Amniotic epithelial cell (primary cell): ENCODE measurements at regions not wholly inside any gene's neighbourhood (a gene's known extent, or its start where the extent isn't known, plus 50 kb on each side); places are given as distances from the start of the nearest gene placed in this dataset.
"Not testable (repeated sequence)": the region's sequence is repeated elsewhere in the genome, so short reads cannot be mapped to it uniquely, and the experiment has no call there.

Experiments used
- DNase-seq: peaks from one replicate; pipeline ENCODE4 v3.0.0-alpha.2; 2010; ENCODE audit warnings: low read depth

DNA sequence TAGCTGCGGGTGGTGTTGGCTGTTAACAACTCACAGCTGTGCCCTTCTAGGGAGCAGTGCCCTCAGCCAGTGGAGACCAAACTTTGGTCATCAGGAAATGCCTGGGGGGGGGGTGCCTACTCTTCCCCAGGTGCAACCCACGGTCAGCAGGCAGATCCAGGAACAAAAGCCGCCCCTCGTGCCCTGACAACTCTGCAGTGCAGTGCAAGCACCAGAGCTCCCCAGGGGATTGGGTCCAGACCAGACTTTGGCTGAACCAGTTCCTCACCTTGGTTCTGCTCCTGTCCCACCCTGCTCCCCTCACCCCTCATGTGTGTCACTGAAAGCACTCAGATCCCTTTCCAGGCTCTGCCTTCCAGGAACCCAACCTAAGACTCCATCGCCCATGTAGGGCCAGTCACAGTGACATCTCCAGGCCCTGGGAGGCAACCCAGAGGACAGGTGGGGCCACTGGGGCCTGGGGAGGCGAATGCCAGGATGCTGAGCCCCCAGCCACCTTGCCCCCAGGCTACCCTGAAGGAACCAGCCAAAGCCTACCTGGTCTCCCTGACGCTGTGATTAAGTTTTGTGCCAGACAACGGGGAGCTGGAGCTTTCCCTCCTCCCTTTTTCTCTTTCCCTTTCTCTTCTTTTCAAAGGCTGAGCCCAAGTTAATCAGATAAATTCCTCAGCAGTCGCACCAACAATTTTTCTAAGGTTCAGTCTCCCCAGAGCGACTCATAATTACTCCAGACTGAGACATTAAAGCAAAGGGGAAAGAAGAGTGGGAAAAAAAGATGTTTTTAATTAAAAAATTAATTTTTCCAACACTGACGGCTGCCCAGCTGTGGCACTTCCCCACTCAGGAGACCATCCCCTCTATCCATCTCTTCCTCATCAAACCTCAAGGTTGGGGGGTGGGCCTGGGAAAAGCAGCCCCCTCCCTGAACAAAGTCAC lies 207.5 kb upstream of the LINGO1 start:
- DNase-seq = no peak

DNA sequence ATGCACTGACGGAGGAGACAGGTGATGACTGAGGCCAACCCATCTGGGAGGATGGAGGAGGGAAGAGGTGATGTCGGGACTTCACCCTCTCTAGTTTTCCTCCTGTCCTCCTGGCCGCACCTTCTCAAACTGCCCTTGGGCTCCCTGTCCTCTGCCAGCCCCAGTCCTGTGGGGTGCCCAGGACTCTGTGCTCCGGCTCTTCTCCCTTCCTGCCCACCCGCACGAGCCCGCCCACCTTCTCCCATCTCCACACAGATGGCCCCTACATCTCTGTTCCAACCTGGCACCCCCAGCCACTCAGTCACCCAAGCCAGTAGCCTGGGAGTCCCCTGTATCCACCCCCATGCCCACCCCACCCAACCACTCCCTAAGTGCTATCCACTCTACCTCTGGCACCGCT lies 206.7 kb upstream of the LINGO1 start:
- DNase-seq = no peak

DNA sequence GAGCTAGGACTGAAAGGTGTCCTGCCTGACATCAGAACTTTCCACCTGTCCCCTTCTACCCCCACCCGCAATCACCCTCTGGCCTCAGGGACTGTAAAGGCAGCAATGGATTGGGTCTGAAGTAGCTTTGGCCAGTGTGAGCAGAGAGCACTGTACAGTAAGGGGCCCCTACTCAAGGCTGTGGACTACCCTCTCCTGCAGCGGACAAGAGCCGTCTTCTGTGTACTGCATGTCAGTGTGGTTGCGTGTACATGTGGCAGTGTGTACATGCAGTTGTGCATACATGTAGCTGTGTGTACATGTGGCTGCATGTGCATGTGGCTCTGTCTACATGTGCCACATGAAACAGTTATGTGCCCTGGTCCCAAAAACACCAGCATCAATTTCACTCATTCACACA lies 205.9 kb upstream of the LINGO1 start:
- DNase-seq = no peak

DNA sequence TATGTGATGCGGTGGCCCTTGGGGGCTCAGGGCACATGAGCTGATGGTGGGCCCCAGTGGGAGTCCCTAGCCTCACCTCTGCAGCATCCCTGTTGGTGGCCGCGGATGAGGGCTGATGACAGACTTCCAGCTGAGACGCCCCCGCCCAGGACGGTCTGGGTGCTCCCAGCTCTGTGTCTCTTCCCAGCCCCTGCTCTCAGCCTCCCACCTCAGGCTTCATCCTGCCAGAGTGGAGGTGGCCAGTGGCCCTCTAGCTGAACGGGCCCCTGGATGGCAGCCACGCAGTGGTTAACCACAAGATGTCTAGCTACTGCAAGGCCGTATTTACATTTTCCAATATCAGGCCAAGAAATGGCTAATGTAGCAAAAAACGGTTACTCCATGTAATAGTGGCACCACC lies 205.3 kb upstream of the LINGO1 start:
- DNase-seq = no peak

DNA sequence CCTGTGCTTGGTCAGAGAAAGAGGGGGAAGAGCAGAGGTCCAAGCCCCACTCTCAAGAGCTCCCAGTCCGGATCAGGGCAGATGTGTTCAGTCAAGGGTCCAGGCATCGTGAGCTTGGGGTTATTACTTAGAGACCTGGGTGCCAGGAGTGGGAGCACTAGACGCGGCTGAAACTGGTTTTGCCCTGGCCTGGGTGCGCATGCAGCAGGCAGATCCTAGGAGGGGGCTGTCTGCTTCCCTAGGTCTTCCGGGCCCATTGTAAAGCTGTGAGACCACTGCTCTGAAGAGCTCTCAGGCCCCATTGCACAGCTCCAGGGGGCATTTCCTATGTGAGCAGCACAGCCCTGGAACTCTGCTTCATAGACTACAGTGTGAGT lies 204.9 kb upstream of the LINGO1 start:
- no peak for DNase-seq

DNA sequence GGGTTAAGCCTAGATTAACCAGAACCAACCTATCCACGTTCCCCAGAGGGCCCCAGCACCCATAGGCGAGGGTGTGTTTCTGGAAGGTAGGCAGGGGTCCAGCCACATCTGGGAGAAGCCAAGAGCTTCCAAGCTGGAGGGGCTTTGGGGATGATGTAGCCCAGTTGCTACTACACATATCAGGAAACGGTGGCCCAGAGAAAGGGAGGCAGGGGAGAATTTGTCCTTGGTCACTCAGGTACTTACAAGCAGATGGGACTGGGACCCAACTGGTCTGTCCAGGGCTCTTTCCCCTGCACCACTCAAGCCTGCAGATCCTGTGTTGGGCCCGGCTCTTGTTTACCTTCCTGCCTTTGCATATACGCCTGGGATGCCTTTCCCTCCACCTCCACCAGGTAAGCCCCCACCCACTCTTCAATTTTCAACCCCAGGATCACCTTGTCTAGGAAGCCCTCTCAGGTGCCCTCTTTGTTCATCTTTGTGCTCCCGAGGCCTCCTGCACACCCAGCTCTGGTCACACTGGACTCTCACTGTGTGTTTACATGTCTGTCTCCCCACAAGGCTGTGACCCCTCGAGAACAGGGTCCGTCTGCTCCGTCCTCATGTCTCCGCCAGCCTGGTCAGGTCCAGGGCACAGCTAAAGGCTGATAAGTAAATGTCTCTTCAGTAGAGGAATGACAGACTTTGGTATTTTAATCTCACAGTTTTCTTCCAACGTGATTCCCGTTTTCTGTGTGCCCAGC lies 204.4 kb upstream of the LINGO1 start:
- no peak for DNase-seq

DNA sequence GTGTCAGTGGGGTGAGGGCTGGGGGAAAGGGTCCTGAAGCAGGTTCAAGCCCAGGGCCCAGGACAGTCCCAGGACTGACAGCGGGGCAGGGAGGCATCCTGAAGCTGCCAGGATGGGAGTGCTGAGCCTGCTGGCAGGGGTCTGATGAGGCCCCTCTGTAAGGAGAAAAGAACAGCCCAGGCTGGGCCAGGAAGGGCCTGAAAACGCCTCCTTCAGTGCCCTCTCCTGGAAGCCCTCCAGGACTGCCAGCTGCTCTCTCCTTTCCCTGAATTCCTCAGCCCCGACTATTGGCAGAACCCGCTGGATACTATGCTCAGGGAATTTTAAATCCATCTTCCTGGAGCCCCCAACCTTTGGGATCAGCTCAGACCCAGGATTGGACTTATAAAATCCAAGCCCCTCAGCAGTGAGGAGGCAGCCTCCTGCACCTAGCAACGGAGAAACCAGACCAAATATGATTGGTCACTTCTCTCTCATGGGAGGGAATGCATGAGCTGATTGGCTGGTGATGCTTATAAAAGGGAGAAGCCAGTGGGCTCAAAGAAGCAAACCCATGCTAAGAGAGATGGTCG lies 203.5 kb upstream of the LINGO1 start:
- peak; percentile 41 for DNase-seq

DNA sequence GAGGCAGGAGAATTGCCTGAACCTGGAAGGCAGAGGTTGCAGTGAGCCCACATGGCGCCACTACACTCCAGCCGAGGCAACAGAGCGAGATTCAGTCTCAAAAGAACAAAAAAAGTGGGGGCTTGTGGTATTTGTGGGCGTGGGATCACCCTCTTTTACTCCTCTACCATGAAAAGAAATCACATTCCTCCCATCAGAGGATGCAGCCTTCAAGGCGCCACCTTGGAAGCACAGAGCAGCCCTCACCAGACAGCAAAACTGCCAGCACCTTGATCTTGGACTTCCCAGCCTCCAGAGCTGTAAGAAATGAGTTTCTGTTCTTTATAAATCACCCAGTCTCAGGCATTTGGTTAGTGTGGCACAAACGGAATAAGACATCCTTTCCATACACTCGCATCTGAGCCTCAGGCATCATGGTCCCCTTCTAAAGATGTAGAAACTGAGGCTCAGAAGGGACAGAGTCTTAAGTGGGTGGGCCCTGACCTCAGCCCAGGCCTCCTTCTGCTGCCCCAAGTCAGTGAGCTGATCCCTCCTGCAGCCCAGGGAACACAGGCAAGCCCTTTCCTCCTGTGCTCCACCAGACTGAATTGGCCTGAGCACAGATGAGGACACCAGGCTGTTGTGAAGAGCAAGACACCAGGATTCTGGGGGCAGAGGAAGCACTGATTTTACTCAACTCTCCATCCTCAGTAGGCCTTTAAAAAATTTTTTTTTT lies 201.7 kb upstream of the LINGO1 start:
- DNase-seq = no peak

DNA sequence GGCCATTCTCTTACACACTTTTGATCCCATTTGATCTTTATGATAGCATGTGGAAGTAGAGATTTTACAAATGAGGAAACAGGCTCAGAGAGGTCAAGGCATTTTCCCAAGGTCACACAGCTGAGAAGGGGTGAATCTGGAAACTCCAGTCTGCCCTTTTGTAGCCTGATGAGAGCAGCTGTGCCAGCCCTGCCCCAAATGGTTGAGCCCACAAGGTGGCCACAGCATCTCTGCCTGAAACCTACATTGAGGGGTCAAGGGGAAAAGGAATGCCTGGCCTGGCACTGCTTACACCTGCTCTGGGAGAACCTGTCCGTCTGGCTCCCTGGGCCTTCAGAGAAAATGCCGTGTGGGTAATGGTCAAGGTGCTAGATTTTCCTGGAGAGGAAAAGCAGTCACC lies 200.2 kb upstream of the LINGO1 start:
- DNase-seq = no peak

- no peak for DNase-seq
Measured at GRCh38 chr15:77831986-77832385, 199.3 kb upstream of the LINGO1 start.

GRCh38 chr15:77830051-77830468 lies 197.3 kb upstream of the LINGO1 start:
- peak; percentile 95 for DNase-seq

DNA sequence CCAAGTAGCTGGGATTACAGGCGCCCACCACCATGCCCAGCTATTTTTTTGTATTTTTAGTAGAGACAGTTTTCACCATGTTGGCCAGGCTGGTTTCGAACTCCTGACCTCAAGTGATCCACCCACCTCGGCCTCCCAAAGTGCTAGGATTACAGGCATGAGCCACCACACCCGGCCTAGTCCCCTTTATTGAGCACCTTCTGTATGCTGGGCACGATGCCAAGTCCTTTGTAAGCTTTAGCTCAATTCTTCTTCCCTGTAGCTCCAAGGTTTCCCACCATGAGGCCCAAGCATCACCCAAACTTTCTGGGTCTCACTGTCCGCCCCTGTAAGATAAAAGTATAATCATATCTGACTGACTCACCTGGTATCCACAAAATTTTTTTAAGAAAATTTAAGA lies 196.6 kb upstream of the LINGO1 start:
- not testable (repeated sequence) for DNase-seq

- DNase-seq = no peak
Measured at GRCh38 chr15:77827860-77828259, 195.1 kb upstream of the LINGO1 start.

- DNase-seq = no peak
Measured at GRCh38 chr15:77826006-77826695, 193.4 kb upstream of the LINGO1 start.

DNA sequence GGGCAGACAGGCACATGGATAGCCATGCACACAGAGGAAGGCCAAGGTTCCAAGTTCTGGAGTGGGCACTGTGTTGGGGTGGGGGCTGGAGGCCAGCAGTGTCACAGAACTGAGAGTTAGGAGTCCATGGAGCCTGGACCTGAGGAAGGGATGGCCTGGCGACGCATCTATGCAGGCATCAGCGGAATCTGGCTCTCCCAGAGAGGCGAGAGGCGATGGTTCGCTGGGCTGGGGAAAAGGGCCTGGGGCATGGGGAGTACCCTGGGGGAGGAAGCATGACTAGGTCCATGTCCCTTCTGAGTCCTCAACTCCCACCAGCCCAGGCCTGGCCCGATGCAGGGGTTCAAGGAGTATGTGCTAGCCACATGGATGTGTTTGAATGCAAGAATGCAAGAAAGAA lies 192.8 kb upstream of the LINGO1 start:
- DNase-seq = no peak

DNA sequence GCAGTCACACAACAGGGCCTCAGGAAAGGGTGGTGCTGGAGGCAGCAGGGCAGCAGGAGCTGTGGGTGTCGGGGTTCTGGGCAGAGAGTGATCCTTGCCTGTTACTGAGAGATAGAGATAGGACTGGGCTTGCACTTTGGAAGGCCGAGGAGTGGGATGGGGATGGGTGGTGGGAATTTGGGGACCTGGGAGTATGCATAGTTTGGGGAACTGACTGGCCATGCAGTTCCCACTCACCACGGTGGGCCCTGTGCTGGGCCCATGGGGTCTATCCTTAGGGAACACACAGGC lies 192.5 kb upstream of the LINGO1 start:
- DNase-seq = no peak

DNA sequence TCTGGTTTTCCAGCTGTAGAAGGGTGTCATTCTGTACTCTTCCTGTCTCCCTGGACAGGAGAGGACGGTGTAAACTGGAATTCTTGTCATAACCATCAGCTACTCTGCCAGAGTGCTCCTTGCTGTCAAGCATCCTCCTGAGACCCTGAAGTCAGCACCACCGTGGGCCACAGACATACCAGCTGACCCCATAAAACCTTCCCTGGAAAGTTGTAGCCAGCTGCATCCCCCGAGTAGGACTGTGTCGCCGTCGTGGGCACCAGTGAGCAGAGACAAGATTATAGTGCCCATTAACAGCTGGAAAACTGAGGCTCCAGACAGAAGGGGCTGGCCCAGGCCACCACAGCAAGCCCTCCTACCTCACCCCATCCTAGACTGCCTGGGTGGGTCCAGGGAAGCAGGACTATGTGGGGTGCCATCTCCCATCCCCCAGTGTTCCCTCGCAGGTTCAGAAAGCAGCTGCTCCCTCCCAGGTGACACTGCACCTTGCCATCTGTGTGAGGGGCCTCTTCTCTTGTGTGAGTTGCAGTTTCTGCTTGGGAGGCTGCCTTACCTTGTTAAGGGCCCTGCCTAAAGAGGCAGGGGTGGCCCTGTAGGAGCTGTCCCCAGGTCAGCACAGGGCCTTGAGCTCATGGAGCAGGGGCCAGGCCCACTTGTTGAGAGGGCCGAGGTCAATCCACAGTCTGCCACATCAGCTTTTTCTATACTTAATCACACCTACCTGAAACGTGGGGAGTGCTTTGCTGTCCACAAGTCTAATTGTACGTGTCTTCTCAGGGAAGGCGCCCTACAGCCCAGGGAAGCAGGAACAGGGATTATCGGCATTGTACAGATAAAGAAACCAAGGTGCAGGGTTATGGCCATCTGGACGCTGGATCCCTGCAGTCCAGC lies 191.9 kb upstream of the LINGO1 start:
- no peak for DNase-seq

DNA sequence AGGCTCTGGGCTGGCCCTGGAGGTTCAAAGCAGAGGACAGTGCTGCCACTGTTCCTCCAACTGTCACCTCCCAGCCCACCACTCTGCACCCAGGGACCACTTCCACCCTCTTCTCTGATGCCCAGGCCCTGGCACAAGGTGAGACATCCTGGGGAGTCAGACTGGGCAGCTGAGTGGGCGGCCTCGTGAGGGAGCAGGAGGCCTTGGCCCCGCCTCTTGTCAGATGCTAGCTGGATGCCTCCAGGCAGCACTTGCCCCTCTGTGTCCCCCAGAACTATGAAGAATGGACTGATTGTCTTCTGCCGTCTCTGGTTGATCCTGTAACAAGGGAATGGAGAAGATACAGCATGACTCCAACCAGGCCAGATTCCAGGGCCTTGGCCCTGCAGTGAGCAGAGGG lies 191.0 kb upstream of the LINGO1 start:
- no peak for DNase-seq

- DNase-seq = no peak
Measured at GRCh38 chr15:77822631-77823230, 190.0 kb upstream of the LINGO1 start.

DNA sequence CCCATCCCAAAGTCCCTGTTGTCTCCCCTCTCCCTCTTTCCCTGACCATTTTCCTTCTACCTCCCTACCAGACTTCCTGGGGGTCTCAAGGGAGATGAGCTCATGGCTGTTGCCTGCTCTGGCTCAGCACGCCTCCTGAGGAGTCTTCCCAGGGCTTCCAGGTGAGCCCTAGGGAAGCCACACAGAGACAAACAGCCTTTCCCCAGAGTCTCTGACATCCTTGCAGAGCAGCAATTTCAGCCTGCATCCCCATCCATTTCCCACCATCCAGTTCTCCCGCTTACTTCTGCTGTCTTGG lies 189.2 kb upstream of the LINGO1 start:
- DNase-seq = no peak
